NCI-H1048 (cell line): ENCODE measurements at regions not wholly inside any gene's neighbourhood (a gene's known extent, or its start where the extent isn't known, plus 50 kb on each side); places are given as distances from the start of the nearest gene placed in this dataset.
A peak's percentile ranks its signal among the peaks of the same experiment; 100 is the strongest.

Experiments
- DNase-seq: peaks from one replicate; lab custom pipeline; 2025; lab: John Stamatoyannopoulos, UW

GRCh38 chr1:110816945-110817344 lies 56.0 kb upstream of the CD53 start:
- no peak for DNase-seq

GRCh38 chr1:110811529-110811928 lies 61.4 kb upstream of the CD53 start:
- DNase-seq, result no peak

- no peak for DNase-seq
Measured at GRCh38 chr1:110800079-110800478, 72.9 kb upstream of the CD53 start.

- DNase-seq, result no peak
Measured at GRCh38 chr1:110798691-110799256, 74.2 kb upstream of the CD53 start.

- DNase-seq, result no peak
Measured at GRCh38 chr1:110788673-110789072, 84.3 kb upstream of the CD53 start.

- no peak for DNase-seq
Measured at GRCh38 chr1:110787328-110788071, 85.4 kb upstream of the CD53 start.

- no peak for DNase-seq
Measured at GRCh38 chr1:110786802-110787327, 86.1 kb upstream of the CD53 start.

- no peak for DNase-seq
Measured at GRCh38 chr1:110785612-110786011, 87.3 kb upstream of the CD53 start.

- DNase-seq, result no peak
Measured at GRCh38 chr1:110785055-110785454, 87.9 kb upstream of the CD53 start.

- peak; percentile 17 for DNase-seq
Measured at GRCh38 chr1:110783292-110783918, 89.5 kb upstream of the CD53 start.

- no peak for DNase-seq
Measured at GRCh38 chr1:110781525-110781924, 91.4 kb upstream of the CD53 start.

GRCh38 chr1:110780600-110781484 lies 92.1 kb upstream of the CD53 start:
- peak; percentile 43 for DNase-seq

GRCh38 chr1:110779636-110780035 lies 93.3 kb upstream of the CD53 start:
- no peak for DNase-seq

GRCh38 chr1:110778821-110779220 lies 94.1 kb upstream of the CD53 start:
- DNase-seq, result no peak

- no peak for DNase-seq
Measured at GRCh38 chr1:110777228-110777627, 95.7 kb upstream of the CD53 start.

- DNase-seq, result no peak
Measured at GRCh38 chr1:110774398-110774797, 98.5 kb upstream of the CD53 start.

- no peak for DNase-seq
Measured at GRCh38 chr1:110773813-110774212, 99.1 kb upstream of the KCNA3 start.

- no peak for DNase-seq
Measured at GRCh38 chr1:110771245-110772022, 96.7 kb upstream of the KCNA3 start.

GRCh38 chr1:110770832-110771231 lies 96.1 kb upstream of the KCNA3 start:
- no peak for DNase-seq

GRCh38 chr1:110768605-110769004 lies 93.9 kb upstream of the KCNA3 start:
- no peak for DNase-seq

GRCh38 chr1:110766336-110766647 lies 91.6 kb upstream of the KCNA3 start:
- DNase-seq, result no peak
